Lower leg skin (tissue), 4 donors: ENCODE measurements at regions not wholly inside any gene's neighbourhood (a gene's known extent, or its start where the extent isn't known, plus 50 kb on each side); places are given as distances from the start of the nearest gene placed in this dataset.
A peak's percentile ranks its signal among the peaks of the same experiment; 100 is the strongest.
"Not testable (repeated sequence)": the region's sequence is repeated elsewhere in the genome, so short reads cannot be mapped to it uniquely, and the experiment has no call there.

Source experiments
- DNase-seq, 2 donors: peaks; one replicate each; pipeline ENCODE4 v3.0.0-alpha.2; 2019; ENCODE audit warnings: low spot score in 2 of 2
- H3K4me3 ChIP-seq: fragments of 200-600 bp; sonication (generic); 2 replicates; pipeline ENCODE4 v1.5.1; 2017; ENCODE audit warnings: mild to moderate bottlenecking, low read depth; ENCODE audit not compliant: poor library complexity, severe bottlenecking
- CTCF ChIP-seq, 3 donors: fragments of 450-650 bp; IDR thresholded peaks; one replicate each; pipeline ENCODE4 v1.5.1; 2016; ENCODE audit warnings: antibody characterized with exemption in 3 of 3, mild to moderate bottlenecking in 3 of 3, moderate library complexity in 2 of 3
- POLR2A ChIP-seq, 2 donors: fragments of 450-650 bp; IDR thresholded peaks; one replicate each; pipeline ENCODE4 v1.6.1; 2016 to 2017; ENCODE audit warnings: antibody characterized with exemption in 2 of 2, mild to moderate bottlenecking in 1 of 2, moderate library complexity in 1 of 2
- WGBS, 2 donors: methylation state at CpG; one replicate each; pipeline ENCODE4 v1.1.5; 2018; 5-methylcytosine and 5-hydroxymethylcytosine counted together
- intact Hi-C: fragments of 100-400 bp; cut with DNase I; formaldehyde crosslinking; loops from one replicate; pipeline ENCODE4 v1.15.0; 2023; ENCODE audit warnings: low total_unique reads

- intact Hi-C loops, result no loop called here
- peak overlapping the region; percentile 4 for H3K4me3 ChIP-seq
- TF ChIP-seq CTCF (IDR thresholded peaks at IDR 0.05), result no peak
- TF ChIP-seq POLR2A (IDR thresholded peaks at IDR 0.05), result no peak
- 90 to 95% methylated on average over 7 to 8 of the region's 8 CpGs for WGBS, 2 donors
- peak in 1 of 2 donors; percentile 72 for DNase-seq
Observed at GRCh38 chr2:95719473-95720060, 127.8 kb downstream of the TRIM43 start.

- intact Hi-C loops, result no loop called here
- WGBS, 2 donors, result 94 to 96% methylated on average over 8 of the region's 8 CpGs
- no peak overlapping the region for H3K4me3 ChIP-seq
- no peak for TF ChIP-seq CTCF (IDR thresholded peaks at IDR 0.05)
- TF ChIP-seq POLR2A (IDR thresholded peaks at IDR 0.05), result no peak
- peak in 1 of 2 donors; percentile 64 for DNase-seq
Observed at GRCh38 chr2:95721726-95722125, 129.9 kb downstream of the TRIM43 start.

GRCh38 chr2:95722131-95722697 lies 130.4 kb downstream of the TRIM43 start:
- 86 to 88% methylated on average over 11 of the region's 11 CpGs for WGBS, 2 donors
- intact Hi-C loops, result no loop called here
- H3K4me3 ChIP-seq, result no peak overlapping the region
- no peak for DNase-seq
- TF ChIP-seq POLR2A (IDR thresholded peaks at IDR 0.05), result no peak
- TF ChIP-seq CTCF (IDR thresholded peaks at IDR 0.05), result no peak

- intact Hi-C loops, DNase-seq, H3K4me3 ChIP-seq: not testable (repeated sequence)
- 90% methylated on average over 4 of the region's 4 CpGs for WGBS, 2 donors
Observed at GRCh38 chr2:95723627-95724210, 131.9 kb downstream of the TRIM43 start.

DNA sequence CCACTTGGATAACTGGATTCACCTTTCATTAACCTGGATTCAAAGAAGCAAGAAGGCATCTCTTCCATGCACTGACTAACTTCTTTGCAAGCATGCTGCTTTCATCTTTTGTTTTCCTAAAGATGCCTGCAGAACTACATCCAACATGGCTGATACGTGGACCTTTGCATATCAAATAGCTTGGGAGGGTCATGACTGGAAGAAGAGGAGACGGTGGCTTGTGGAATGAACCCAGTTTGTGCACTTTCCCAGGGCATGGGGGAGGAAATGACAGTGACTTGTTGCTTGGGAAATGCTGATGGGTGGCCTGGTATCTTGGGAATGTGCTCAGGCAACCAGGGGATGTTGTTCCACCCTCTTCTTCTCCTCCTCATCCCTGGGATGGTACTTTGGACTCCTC lies 133.4 kb downstream of the TRIM43 start:
- DNase-seq, intact Hi-C loops, H3K4me3 ChIP-seq: not testable (repeated sequence)
- WGBS, 2 donors, result 68 to 77% methylated on average over 2 of the region's 2 CpGs

DNA sequence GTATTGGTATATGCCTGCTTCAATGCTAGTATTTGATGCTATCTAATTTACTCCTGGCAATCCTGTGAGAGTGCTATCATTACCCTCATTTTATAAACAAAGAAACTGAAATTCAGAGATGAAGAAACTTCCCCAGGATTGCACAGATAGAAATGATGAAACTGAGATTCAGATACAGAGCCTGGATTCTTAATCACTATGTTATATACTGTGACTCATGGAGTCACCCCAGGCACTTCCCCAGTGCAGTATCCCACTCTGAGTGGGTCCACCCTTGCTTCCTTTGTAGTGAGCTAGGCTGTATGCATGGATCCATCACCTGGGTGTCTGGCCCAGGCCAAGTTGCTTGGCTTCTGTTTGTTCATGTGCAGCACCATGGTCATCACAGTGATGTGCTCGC lies 133.9 kb downstream of the TRIM43 start:
- 80 to 81% methylated on average over 1 of the region's 1 CpG for WGBS, 2 donors
- DNase-seq, intact Hi-C loops, H3K4me3 ChIP-seq: not testable (repeated sequence)

GRCh38 chr2:95727420-95727819 lies 135.6 kb downstream of the TRIM43 start:
- intact Hi-C loops, H3K4me3 ChIP-seq, DNase-seq: not testable (repeated sequence)
- WGBS, 2 donors, result 75 to 90% methylated on average over 5 of the region's 5 CpGs
